Astrocyte of the cerebellum (primary cell): ENCODE measurements at regions not wholly inside any gene's neighbourhood (a gene's known extent, or its start where the extent isn't known, plus 50 kb on each side); places are given as distances from the start of the nearest gene placed in this dataset.
"Not testable (repeated sequence)": the region's sequence is repeated elsewhere in the genome, so short reads cannot be mapped to it uniquely, and the experiment has no call there.

ENCODE experiments used
- DNase-seq: peaks from one replicate; pipeline ENCODE4 v3.0.0-alpha.2; 2011; ENCODE audit warnings: low read depth
- H3K4me3 ChIP-seq: 2 replicates; pipeline ENCODE4 v1.5.1; 2011; ENCODE audit warnings: mild to moderate bottlenecking, low read depth, low read length, moderate library complexity
- in situ Hi-C: cut with HindIII; loops from 2 replicates; pipeline ENCODE4 v1.10.0; 2017; ENCODE audit warnings: low sequenced_read_pairs
- TF ChIP-seq, protein P1 (sequence below): IDR thresholded peaks from 2 replicates; pipeline ENCODE4 v1.5.1; 2012; ENCODE audit warnings: low read length, low read depth, moderate library complexity, mild to moderate bottlenecking; ENCODE audit errors: missing control alignments

DNA sequence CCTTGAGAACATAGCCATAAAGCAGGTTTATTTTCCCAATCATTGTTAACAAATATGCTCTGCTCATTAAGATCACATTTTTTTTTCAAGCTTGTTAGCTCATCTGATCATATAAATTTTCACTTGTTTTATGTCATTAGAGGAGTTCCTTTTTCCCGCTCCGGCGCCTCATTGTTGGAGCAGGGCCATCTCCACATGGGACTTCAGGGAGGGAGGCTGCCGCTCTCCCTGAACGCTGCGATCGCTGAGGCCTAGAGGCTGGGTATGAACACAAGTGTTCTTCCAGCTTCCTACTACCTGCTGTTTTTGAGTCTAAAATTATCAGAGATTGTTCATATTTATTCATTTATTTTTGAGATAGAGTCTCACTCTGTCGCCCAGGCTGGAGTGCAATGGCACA is 246.9 kb downstream of the MPDZ start:
- no peak for DNase-seq
- H3K4me3 ChIP-seq, result no peak overlapping the region
- in situ Hi-C loops, result loop anchor here (5.0 kb wide), 1 partner anchor 55 kb away; no protein-coding TSS in a partner anchor
- TF ChIP-seq, protein P1, sequence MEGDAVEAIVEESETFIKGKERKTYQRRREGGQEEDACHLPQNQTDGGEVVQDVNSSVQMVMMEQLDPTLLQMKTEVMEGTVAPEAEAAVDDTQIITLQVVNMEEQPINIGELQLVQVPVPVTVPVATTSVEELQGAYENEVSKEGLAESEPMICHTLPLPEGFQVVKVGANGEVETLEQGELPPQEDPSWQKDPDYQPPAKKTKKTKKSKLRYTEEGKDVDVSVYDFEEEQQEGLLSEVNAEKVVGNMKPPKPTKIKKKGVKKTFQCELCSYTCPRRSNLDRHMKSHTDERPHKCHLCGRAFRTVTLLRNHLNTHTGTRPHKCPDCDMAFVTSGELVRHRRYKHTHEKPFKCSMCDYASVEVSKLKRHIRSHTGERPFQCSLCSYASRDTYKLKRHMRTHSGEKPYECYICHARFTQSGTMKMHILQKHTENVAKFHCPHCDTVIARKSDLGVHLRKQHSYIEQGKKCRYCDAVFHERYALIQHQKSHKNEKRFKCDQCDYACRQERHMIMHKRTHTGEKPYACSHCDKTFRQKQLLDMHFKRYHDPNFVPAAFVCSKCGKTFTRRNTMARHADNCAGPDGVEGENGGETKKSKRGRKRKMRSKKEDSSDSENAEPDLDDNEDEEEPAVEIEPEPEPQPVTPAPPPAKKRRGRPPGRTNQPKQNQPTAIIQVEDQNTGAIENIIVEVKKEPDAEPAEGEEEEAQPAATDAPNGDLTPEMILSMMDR, result no peak

DNA sequence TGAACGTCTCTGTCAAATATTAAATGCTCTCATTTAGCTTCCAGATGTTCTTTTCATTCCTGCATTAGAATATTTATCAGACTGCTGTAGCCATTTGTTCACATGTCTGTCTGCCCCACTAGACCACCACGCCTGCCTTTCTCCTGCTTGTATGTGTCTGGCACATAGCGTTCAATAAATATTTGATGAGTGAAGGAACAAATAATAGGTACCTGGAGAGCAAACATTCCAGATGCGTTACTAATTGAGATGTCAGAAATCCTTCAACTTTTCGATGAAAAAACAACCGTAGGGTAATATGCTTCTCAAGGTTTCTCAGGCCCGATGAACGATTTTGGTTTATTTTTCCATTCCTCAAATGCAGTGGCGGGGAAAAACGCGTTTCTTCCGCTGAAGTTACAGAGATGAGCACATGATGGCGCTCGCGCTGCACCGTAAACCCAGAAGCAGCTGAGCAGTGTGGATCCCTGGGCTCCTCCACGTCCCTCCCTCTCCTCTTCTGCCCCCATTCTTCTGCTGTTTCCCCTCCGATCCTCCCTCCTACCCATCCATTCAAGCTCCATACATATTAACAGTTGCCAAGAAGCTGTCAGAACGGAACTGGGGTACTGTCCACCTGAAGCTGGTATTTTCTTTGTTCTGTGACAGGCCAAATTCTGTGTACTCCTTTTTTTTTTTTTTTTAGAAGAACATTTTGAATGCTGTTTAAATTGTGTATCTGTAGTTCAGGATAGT is 245.4 kb downstream of the MPDZ start:
- TF ChIP-seq, protein P1, result peak; percentile 80
- H3K4me3 ChIP-seq, result peak overlapping the region; percentile 30
- in situ Hi-C loops, result loop anchor here (5.0 kb wide), 1 partner anchor 53 kb away; no protein-coding TSS in a partner anchor
- DNase-seq, result peak; percentile 44

DNA sequence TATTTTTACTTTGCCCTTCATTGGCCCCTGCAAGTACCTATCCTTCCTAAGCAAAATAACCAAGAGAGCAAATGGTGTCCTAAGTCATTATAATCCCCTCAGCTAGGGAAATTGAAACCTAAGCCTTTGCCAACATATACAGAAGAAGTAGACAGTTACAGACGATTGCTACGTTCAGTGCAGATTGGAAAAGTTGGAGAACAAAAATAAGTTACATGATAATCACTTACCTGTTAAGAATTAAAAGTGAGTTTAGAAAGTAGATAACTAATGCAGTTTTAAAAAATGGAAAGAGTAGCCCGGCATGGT is 244.8 kb downstream of the MPDZ start:
- TF ChIP-seq, protein P1, result no peak
- DNase-seq, result no peak
- in situ Hi-C loops, result loop anchor here (5.0 kb wide), 1 partner anchor 53 kb away; no protein-coding TSS in a partner anchor
- H3K4me3 ChIP-seq, result peak overlapping the region; percentile 30

DNA sequence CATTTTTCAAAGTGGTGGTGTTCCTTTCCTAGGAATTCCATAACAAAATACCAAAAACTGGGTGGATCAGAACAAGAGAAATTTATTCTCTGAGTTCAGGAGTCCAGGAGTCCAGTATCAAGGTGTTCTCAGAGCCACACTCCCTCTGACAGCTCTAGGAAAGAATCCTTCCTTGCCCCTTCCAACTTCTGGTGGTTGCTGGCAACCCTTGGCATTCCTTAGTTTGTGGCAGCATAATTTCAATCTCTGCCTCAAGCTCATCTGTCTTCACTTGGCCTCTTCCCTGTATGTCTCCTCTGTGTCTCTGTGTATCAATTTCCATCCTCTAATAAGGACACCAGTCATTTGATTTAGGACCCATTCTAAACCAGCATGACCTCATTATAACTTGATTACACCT is 243.7 kb downstream of the MPDZ start:
- no peak for DNase-seq
- H3K4me3 ChIP-seq, result no peak overlapping the region
- TF ChIP-seq, protein P1, result no peak
- in situ Hi-C loops, result no loop called here

DNA sequence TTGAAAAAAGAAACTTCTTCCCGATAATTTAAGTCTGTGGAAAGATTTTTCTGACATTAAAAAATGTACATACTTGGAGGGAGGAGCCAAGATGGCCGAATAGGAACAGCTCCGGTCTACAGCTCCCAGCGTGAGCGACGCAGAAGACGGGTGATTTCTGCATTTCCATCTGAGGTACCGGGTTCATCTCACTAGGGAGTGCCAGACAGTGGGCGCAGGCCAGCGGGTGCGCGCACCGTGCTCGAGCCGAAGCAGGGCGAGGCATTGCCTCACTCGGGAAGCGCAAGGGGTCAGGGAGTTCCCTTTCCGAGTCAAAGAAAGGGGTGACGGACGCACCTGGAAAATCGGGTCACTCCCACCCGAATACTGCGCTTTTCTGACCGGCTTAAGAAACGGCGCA is 241.7 kb downstream of the MPDZ start:
- in situ Hi-C loops, H3K4me3 ChIP-seq, DNase-seq: not testable (repeated sequence)

DNA sequence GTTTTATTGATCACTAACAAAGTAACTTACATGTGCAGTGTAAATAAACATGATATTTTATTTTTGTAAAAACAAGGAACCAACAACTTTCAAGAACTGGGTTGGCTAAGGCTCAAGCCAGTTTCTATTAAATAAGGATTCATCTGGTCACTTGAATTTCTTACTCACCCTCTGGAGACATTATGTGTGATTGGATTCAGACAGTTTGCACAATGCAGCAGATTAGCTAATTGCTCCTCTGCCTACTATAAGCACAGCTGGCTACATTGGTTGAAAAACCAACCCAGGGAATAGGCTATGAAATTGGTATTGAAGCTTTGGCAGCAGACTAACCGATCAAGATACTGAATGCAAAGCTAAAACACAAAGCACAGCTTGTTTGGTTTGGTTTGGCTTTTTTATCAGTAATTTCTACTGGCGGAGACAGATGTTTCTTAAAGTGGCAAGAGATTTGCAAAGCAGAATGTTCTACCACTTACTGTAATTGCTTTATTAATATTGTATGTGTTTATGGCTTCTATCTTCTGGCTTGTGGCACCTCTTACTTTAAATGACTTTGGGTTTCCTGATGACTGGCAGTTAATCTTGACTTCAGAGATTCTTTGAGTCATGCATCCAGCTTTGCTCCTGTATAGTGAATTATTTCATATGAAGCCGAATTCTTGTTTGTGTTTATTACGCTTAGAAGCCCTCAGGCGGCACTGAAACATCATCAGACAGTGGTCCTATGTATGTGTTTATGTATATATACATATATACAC is 231.5 kb downstream of the MPDZ start:
- H3K4me3 ChIP-seq, result no peak overlapping the region
- TF ChIP-seq, protein P1, result no peak
- DNase-seq, result no peak
- in situ Hi-C loops, result no loop called here

DNA sequence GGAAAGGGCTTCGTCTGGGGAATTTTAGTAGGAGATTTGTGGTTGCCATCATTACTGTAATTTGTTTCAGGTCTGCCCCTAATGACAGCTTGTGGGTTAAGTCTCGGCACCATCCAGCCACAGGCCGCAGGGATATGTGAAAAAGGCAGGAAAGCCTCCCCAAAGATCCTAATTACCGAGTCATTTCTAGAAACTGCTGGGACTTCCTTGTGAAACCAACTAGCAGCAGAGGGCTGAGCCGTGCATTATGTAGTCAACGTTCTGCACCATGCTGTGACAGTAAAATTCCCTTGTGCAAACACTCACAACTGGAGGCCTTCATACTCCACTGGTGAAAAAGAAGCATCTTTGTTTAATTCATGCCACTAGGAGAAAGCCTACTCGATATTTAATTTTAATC is 230.3 kb downstream of the MPDZ start:
- TF ChIP-seq, protein P1, result no peak
- in situ Hi-C loops, result no loop called here
- no peak overlapping the region for H3K4me3 ChIP-seq
- DNase-seq, result peak; percentile 39
